Nephron progenitor cell (in vitro differentiated cells): ENCODE measurements at regions not wholly inside any gene's neighbourhood (a gene's known extent, or its start where the extent isn't known, plus 50 kb on each side); places are given as distances from the start of the nearest gene placed in this dataset.

Experiments
- DNase-seq: peaks from one replicate; pipeline ENCODE4 v3.0.0; 2021
- H3K27ac Mint-ChIP-seq: 2 replicates; pipeline ENCODE4 v1.8.0; 2021; ENCODE audit warnings: mild to moderate bottlenecking, moderate library complexity, mixed read lengths
- H3K27me3 Mint-ChIP-seq: 2 replicates; pipeline ENCODE4 v1.8.0; 2021; ENCODE audit warnings: mild to moderate bottlenecking, low read depth, mixed read lengths; ENCODE audit not compliant: poor library complexity
- H3K36me3 Mint-ChIP-seq: 2 replicates; pipeline ENCODE4 v1.8.0; 2021; ENCODE audit warnings: low read depth, mixed read lengths
- H3K4me1 Mint-ChIP-seq: 2 replicates; pipeline ENCODE4 v1.8.0; 2021; ENCODE audit warnings: mixed read lengths
- H3K4me3 Mint-ChIP-seq: 2 replicates; pipeline ENCODE4 v1.8.0; 2021; ENCODE audit warnings: mild to moderate bottlenecking, moderate library complexity, mixed read lengths
- H3K9me3 Mint-ChIP-seq: 2 replicates; pipeline ENCODE4 v1.8.0; 2021; ENCODE audit warnings: mild to moderate bottlenecking, moderate library complexity, mixed read lengths
- TF ChIP-seq, protein P1 (sequence below): fragments of 200-600 bp; sonication (generic); IDR thresholded peaks from 2 replicates; pipeline ENCODE4 v1.5.0; 2021; ENCODE audit warnings: antibody characterized with exemption

DNA sequence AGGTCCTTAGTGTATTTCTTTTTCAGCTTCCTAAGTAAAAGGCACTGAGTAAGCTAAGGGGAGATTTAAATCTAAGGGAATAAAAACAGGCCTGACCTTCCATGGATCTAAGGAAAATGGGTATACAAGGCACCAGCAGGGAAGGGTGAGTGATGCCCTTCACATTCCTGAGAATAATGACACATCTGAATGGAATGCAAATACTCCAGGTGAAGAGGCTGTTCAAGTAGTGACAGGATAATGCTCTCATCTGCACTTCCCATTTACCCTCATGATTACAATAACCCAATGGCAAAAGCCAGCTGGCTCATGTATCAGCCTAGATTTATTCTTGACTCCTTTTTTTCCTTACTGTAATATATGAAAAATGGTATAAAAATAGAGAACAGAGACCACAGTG is 216.2 kb upstream of the ACTBL2 start:
- Mint-ChIP-seq H3K9me3 (no peaks in the 10 kb centered on the region), H3K36me3 (no peaks in the 10 kb centered on the region), H3K4me1 (peaks cover 24% of the 10 kb centered on the region), H3K27ac (no peak overlapping the region), H3K4me3 (no peak overlapping the region), H3K27me3 (no peaks in the 10 kb centered on the region)
- no peak for DNase-seq
- TF ChIP-seq, protein P1, sequence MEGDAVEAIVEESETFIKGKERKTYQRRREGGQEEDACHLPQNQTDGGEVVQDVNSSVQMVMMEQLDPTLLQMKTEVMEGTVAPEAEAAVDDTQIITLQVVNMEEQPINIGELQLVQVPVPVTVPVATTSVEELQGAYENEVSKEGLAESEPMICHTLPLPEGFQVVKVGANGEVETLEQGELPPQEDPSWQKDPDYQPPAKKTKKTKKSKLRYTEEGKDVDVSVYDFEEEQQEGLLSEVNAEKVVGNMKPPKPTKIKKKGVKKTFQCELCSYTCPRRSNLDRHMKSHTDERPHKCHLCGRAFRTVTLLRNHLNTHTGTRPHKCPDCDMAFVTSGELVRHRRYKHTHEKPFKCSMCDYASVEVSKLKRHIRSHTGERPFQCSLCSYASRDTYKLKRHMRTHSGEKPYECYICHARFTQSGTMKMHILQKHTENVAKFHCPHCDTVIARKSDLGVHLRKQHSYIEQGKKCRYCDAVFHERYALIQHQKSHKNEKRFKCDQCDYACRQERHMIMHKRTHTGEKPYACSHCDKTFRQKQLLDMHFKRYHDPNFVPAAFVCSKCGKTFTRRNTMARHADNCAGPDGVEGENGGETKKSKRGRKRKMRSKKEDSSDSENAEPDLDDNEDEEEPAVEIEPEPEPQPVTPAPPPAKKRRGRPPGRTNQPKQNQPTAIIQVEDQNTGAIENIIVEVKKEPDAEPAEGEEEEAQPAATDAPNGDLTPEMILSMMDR, result no peak

DNA sequence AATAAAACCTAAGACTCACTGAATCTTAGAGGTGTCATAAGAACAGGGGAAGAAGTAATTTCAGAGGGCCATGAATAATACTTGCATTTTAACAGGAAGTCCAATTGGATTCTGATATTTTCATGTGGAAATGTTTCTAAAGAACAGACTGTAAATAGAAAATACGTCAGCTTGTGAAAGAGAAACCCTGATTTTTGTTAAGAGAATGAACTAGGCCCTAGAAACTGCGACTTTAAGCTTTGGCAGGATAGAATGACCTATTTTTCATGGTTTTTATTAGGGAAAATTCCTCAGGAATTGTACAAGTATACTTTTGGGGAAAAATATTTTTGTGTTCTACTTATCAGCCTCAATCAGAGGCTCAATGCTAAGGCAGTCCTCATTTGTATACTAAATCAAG is 215.5 kb upstream of the ACTBL2 start:
- Mint-ChIP-seq H3K27me3 (no peaks in the 10 kb centered on the region), H3K4me3 (no peak overlapping the region), H3K9me3 (no peaks in the 10 kb centered on the region), H3K36me3 (no peaks in the 10 kb centered on the region), H3K27ac (no peak overlapping the region), H3K4me1 (peaks cover 31% of the 10 kb centered on the region)
- no peak for DNase-seq
- TF ChIP-seq, protein P1, result no peak

DNA sequence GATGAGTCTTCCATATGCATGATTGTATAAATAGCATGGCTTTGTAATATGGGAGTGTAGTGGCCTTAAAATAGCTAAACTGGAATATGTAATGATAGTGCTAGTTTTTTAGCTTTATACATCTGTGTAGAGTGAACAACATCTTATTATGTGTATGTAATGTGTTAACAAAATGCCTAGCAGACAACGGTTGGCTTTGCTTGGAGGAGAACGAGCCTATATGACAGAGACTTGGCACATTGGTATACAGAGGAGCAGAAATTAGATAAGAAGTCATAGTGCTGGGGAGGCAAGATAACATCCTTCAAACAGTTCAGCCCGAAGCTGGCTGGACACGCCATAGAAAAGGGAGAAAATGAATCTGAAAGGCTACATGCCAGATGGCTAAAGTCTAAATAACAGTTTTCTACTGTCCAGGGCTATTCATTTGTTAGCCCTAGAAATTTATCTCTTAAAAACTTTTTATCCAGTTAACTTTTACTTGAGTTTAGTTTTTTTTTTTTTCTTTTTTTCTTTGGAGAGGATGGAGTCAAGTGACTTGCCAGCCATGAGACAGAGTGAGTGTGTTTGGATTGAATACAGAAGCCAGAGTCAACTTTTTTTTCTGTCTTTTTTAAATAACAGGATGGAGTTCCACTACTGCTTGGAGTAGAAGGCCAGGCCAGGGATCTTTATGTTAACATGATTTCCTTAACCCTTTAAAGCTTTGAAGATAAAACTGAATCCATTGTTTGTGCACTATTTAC is 214.4 kb upstream of the ACTBL2 start:
- Mint-ChIP-seq H3K27ac (peak overlapping the region; percentile 58), H3K4me3 (no peak overlapping the region), H3K27me3 (no peaks in the 10 kb centered on the region), H3K4me1 (peaks cover 40% of the 10 kb centered on the region), H3K9me3 (no peaks in the 10 kb centered on the region), H3K36me3 (no peaks in the 10 kb centered on the region)
- TF ChIP-seq, protein P1, result no peak
- no peak for DNase-seq

DNA sequence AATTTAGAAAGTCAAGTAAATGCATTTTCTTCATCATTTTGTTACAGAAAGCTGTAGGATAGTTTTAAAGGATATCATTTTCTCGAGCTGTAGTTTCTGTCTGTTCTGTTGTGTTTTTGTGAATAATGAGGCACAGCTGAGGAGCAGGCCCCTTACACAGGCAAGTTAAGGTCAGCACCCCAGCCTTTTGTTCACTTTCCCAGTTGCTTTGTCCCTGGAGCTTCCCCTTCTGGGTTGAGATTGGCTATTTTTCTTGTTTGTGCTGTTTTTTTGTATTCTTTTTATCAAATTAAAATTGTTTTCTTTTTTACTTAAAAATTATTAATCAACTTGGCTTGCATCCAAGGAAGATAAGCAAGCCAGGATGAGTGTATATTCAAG is 213.8 kb upstream of the ACTBL2 start:
- Mint-ChIP-seq H3K27me3 (no peaks in the 10 kb centered on the region), H3K36me3 (no peaks in the 10 kb centered on the region), H3K9me3 (no peaks in the 10 kb centered on the region), H3K4me3 (no peak overlapping the region), H3K4me1 (peaks cover 46% of the 10 kb centered on the region), H3K27ac (peak overlapping the region; percentile 58)
- no peak for DNase-seq
- TF ChIP-seq, protein P1, result no peak

DNA sequence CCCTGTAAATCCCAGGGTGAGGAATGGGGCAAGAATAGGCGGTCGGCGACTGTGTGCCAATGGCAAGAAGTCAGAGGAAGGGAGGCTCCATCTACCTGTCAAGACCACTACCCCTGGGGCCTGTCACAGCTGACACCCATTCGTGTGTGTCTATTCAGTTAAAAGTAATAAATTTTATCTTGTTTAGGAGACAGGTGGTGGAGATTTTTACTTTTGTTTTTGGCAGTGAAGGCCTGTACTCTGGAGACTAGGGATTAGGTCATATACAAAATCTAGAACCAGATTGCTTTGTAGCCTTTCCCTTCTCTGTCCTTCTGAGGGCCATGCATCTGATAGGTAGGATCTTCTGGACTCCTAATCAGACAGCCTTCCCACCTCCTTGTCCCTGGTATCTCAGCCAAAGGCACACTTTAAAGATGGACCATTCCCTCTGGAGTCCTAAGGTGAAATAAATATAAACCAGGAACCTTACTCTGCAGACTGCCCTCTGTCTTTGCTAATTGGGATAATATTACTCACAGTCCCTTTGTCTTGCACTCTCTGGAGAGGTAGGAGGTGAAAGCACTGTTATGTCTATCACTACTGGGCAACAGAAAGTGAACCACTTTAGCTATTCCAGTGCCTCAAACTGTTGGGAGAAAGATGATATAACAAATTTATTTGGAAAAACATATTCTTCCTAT is 213.2 kb upstream of the ACTBL2 start:
- no peaks in the 10 kb centered on the region for H3K27me3 Mint-ChIP-seq
- no peaks in the 10 kb centered on the region for H3K36me3 Mint-ChIP-seq
- H3K27ac Mint-ChIP-seq, result peak overlapping the region; percentile 49
- no peak for DNase-seq
- TF ChIP-seq, protein P1, result no peak
- no peak overlapping the region for H3K4me3 Mint-ChIP-seq
- H3K4me1 Mint-ChIP-seq, result peaks cover 51% of the 10 kb centered on the region
- no peaks in the 10 kb centered on the region for H3K9me3 Mint-ChIP-seq

DNA sequence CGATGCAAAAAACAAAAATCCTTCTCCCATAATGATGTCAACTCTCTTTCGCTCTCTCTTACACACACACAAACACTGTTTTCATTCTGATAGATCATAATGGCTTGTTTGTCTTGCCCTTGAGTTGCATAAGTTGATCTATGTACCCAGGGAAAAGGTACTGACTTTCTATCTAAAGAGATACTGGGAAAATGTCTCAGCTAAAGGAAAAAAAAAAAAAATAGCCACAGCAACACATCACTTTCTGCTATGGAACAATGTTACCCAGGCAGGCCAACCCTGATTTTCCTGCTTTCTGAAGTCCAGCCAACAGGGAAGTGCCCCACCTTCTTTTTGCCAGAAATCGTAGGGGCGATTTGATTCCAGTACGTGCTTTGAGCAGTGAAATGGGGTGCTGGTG is 212.6 kb upstream of the ACTBL2 start:
- TF ChIP-seq, protein P1, result no peak
- peaks cover 56% of the 10 kb centered on the region for H3K4me1 Mint-ChIP-seq
- H3K9me3 Mint-ChIP-seq, result no peaks in the 10 kb centered on the region
- H3K4me3 Mint-ChIP-seq, result no peak overlapping the region
- DNase-seq, result no peak
- peaks cover 3% of the 10 kb centered on the region for H3K27me3 Mint-ChIP-seq
- no peaks in the 10 kb centered on the region for H3K36me3 Mint-ChIP-seq
- peak overlapping the region; percentile 41 for H3K27ac Mint-ChIP-seq
